ENCODE measurements at regions not wholly inside any gene's neighbourhood (a gene's known extent, or its start where the extent isn't known, plus 50 kb on each side); places are given as distances from the start of the nearest gene placed in this dataset.

- TF ChIP-seq CTCF (IDR thresholded peaks at IDR 0.05) (no peak), POLR2A (IDR thresholded peaks at IDR 0.05) (no peak), POLR2AphosphoS5 (IDR thresholded peaks at IDR 0.05) (no peak)
These were observed 142.1 kb downstream of the BCOR start for GRCh38 chrX:39955625-39956024.
